H1 (cell line): ENCODE measurements at regions not wholly inside any gene's neighbourhood (a gene's known extent, or its start where the extent isn't known, plus 50 kb on each side); places are given as distances from the start of the nearest gene placed in this dataset.

ENCODE experiments used
- ATF2 ChIP-seq: IDR thresholded peaks from 2 replicates; pipeline ENCODE4 v1.6.1; 2012; ENCODE audit warnings: low read length, inconsistent platforms

GRCh38 chr13:51169303-51170127 is 52.7 kb upstream of the FAM124A start (continued):
- TF ChIP-seq ATF2 = peak; percentile 55; the same call in 1 of the 2 replicates
